GM12874 (cell line): ENCODE measurements at regions not wholly inside any gene's neighbourhood (a gene's known extent, or its start where the extent isn't known, plus 50 kb on each side); places are given as distances from the start of the nearest gene placed in this dataset.

ENCODE experiments used
- TF ChIP-seq, protein P1 (sequence below): IDR thresholded peaks from 2 replicates; pipeline ENCODE4 v1.5.1; 2011; ENCODE audit warnings: low read depth, mild to moderate bottlenecking, control low read depth, low read length, moderate library complexity; ENCODE audit not compliant: insufficient read depth

DNA sequence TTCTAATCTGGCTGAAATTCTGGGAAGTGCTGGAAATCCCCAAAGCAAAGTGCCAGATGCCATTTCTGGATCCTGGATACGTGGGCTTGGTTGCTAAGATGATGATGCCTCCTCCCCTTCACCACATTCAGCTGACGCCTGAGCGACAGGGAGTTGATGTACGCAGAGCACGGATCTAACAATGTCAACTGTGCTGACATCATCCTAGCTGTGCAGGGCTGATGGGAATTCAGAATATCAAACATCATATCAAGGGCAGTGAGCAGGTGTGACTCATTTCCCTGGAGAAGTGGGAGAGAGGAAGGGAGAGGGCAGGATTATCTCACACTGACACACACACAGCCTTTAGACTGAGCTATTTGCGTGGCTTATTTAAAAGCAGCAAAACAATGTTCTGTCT lies 92.6 kb upstream of the ZBTB20 start:
- TF ChIP-seq, protein P1, sequence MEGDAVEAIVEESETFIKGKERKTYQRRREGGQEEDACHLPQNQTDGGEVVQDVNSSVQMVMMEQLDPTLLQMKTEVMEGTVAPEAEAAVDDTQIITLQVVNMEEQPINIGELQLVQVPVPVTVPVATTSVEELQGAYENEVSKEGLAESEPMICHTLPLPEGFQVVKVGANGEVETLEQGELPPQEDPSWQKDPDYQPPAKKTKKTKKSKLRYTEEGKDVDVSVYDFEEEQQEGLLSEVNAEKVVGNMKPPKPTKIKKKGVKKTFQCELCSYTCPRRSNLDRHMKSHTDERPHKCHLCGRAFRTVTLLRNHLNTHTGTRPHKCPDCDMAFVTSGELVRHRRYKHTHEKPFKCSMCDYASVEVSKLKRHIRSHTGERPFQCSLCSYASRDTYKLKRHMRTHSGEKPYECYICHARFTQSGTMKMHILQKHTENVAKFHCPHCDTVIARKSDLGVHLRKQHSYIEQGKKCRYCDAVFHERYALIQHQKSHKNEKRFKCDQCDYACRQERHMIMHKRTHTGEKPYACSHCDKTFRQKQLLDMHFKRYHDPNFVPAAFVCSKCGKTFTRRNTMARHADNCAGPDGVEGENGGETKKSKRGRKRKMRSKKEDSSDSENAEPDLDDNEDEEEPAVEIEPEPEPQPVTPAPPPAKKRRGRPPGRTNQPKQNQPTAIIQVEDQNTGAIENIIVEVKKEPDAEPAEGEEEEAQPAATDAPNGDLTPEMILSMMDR = no peak

DNA sequence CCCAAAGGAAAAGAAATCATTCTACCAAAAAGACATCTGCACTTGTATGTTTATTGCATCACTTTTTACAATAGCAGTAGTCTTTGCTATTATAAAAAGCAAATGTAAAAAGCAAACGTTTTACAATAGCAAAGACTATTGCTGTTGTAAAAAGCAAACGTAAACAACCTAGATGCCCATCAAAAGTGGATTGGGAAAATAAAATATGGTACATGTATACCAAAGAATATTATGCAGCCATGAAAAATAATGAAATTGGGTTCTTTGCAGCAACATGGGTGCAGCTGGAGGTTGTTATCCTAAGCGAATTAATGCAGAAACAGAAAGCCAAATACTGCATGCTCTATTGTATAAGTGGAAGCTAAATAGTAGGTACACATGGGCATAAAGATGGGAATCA lies 97.3 kb upstream of the ZBTB20 start:
- TF ChIP-seq, protein P1 = no peak

GRCh38 chr3:115245438-115245837 lies 98.3 kb upstream of the ZBTB20 start:
- TF ChIP-seq, protein P1 = no peak

DNA sequence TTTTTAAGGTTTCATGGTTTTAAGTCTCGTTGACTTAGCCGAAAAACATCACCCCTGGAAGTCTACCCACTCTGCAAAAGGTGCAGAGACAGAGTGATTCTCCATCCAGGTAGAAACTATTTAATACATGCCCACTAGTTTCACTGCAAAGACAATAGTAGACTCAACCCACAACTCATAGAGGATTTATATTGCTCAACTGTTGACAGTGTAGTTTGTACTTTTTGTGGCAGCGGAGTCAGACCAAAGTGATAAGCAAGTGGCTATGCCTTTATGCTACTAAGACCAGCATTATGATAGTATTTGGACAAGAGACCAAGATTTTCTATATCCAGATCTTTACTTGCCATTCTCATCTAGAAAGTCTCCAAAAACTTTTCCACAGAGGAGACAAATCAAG lies 98.8 kb upstream of the ZBTB20 start:
- TF ChIP-seq, protein P1 = no peak

DNA sequence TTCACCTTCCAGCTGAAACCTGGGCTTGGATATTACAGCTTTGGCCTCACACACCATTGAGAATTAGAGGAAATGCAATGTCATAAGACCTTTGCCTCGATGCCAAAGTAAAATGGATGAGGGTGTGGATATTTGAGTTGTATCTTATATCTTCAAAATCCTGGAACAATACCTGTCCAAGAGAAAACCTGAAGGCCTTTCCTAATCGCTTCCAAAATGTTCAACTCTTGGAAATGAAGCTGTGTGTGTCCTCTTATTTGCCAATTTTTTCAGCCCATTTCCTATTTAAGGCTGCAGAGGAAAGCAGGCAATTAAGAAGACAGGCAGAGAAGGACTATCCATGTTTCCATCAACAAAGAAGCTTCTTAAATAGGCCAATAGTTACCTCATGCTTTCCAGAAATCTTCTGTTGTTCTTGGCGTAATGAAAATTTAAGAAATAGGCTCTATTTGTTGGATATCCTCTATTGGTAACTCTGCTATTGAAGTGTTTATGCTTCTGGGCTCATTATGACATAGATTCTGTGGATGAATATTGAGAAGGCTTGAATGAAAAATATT lies 99.5 kb upstream of the ZBTB20 start:
- TF ChIP-seq, protein P1 = no peak

DNA sequence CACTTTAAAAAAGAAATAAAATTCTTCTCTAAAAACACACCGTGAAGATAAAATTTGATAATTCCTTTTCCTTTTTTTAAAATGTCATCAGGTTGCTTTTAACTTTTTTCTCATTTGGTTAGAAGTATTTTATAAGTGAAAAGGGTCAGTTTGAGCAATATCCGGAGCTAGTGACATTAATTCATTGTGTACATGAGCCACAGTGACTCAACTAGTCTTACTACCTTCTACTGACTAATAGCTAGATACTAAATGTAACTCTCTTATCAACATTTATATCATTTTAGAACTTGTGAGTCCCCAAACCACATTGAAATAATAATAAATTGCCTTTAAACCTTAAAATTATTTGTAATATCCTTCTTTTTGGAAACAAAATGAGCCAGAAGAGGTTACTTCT lies 101.2 kb upstream of the ZBTB20 start:
- TF ChIP-seq, protein P1 = no peak

DNA sequence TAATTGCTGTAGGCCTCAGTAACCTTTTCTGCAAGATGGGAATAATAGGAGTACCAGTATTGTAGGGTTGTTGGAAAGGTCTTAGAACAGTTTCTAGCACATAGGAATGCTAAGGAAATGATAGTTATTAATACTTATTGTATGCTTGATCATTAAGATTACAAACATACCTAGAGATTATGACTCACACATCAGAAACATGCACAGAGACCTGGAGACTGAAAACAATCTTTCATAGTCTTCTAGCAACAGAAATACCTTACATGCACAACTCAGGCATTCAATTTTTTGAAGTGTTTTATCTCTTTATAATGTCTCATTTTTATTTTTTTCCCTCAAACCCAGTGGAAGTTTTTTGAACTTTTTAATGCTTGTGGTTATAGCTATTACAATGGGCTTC lies 104.4 kb upstream of the ZBTB20 start:
- TF ChIP-seq, protein P1 = no peak
